H1 (cell line): ENCODE measurements at regions not wholly inside any gene's neighbourhood (a gene's known extent, or its start where the extent isn't known, plus 50 kb on each side); places are given as distances from the start of the nearest gene placed in this dataset.

Source experiments
- CTCF ChIA-PET: fragments of 300-600 bp; sonication (Branson Sonifier 250); formaldehyde crosslinking; loops from one replicate; lab custom pipeline; 2021; ENCODE audit not compliant: partially characterized antibody; lab: Charles Lee
- POLR2A ChIA-PET: fragments of 300-600 bp; sonication (Branson Sonifier 250); formaldehyde crosslinking; loops from one replicate; lab custom pipeline; 2021; ENCODE audit warnings: inconsistent platforms; ENCODE audit not compliant: partially characterized antibody; lab: Charles Lee
- DNase-seq, 2 experiments: peaks; one replicate each; pipeline versions ENCODE4 v3.0.0 to v3.0.0-alpha.2; 2010 to 2022; ENCODE audit warnings: low spot score in 2 of 2, low read depth in 1 of 2, mixed read lengths in 1 of 2
- FAIRE-seq: peaks from 2 replicates; lab custom pipeline; 2011; peaks lifted over from hg19 to GRCh38; lab: Jason Lieb, UNC
- H2AFZ ChIP-seq: 2 replicates; pipeline ENCODE4 v1.8.1; 2012; ENCODE audit warnings: low read length, inconsistent platforms
- H2AK5ac ChIP-seq: 2 replicates; pipeline ENCODE4 v1.6.1; 2013; ENCODE audit warnings: low read depth, low read length
- H2BK120ac ChIP-seq: replicated peaks from 2 replicates; pipeline ENCODE3; 2013; ENCODE audit warnings: low read depth, low read length, inconsistent platforms
- H2BK12ac ChIP-seq: 2 replicates; pipeline ENCODE4 v1.6.1; 2013; ENCODE audit warnings: low read depth, low read length
- H2BK15ac ChIP-seq: 2 replicates; pipeline ENCODE4 v1.6.1; 2013; ENCODE audit warnings: low read length
- H2BK20ac ChIP-seq: 2 replicates; pipeline ENCODE4 v1.6.1; 2013; ENCODE audit warnings: low read length
- H2BK5ac ChIP-seq: 2 replicates; pipeline ENCODE4 v1.6.1; 2013; ENCODE audit warnings: low read depth, low read length
- H3K14ac ChIP-seq: 2 replicates; pipeline ENCODE4 v1.6.1; 2013; ENCODE audit warnings: inconsistent platforms; ENCODE audit not compliant: insufficient read length
- H3K18ac ChIP-seq: 2 replicates; pipeline ENCODE4 v1.6.1; 2013; ENCODE audit warnings: low read length; ENCODE audit errors: extremely low read depth
- H3K23ac ChIP-seq: 2 replicates; pipeline ENCODE4 v1.6.1; 2013; ENCODE audit warnings: inconsistent platforms; ENCODE audit not compliant: insufficient read length
- H3K23me2 ChIP-seq: 2 replicates; pipeline ENCODE4 v1.6.1; 2013; ENCODE audit warnings: low read depth, low read length
- H3K27ac ChIP-seq: 2 replicates; pipeline ENCODE4 v1.6.1; 2011; ENCODE audit warnings: low read depth, low read length, inconsistent platforms
- H3K27me3 ChIP-seq, 4 experiments: replicated peaks in 1 of 4; 1 replicate in 1 of 4; 2 replicates in 3 of 4; pipeline versions ENCODE4 v1.6.1 to v1.8.1; 2011 to 2013; ENCODE audit warnings: low read length in 3 of 4, mild to moderate bottlenecking in 3 of 4, inconsistent platforms in 2 of 4, mixed read lengths in 2 of 4, moderate library complexity in 1 of 4; ENCODE audit not compliant: control insufficient read depth in 3 of 4, insufficient read depth in 3 of 4; ENCODE audit errors: extremely low read depth in 1 of 4
- H3K36me3 ChIP-seq, 4 experiments: 2 replicates each; pipeline versions ENCODE4 v1.6.1 to v1.8.1; 2011 to 2013; ENCODE audit warnings: mild to moderate bottlenecking in 4 of 4, low read length in 3 of 4, moderate library complexity in 2 of 4, control low read depth in 1 of 4, inconsistent platforms in 1 of 4; ENCODE audit not compliant: insufficient read depth in 4 of 4, control insufficient read depth in 2 of 4
- H3K4ac ChIP-seq: replicated peaks from 2 replicates; pipeline ENCODE3; 2013; ENCODE audit warnings: low read length, low read depth, mixed read lengths, inconsistent platforms; ENCODE audit not compliant: insufficient read length
- H3K4me1 ChIP-seq, 4 experiments: replicated peaks in 1 of 4; 1 replicate in 1 of 4; 2 replicates in 3 of 4; pipeline versions ENCODE4 v1.6.1 to v1.8.1; 2011 to 2013; ENCODE audit warnings: low read length in 3 of 4, inconsistent platforms in 2 of 4, mixed read lengths in 1 of 4; ENCODE audit not compliant: insufficient read depth in 4 of 4, control insufficient read depth in 3 of 4
- H3K4me2 ChIP-seq, 2 experiments: 2 replicates each; pipeline versions ENCODE4 v1.6.1 to v1.8.1; 2011 to 2013; ENCODE audit warnings: low read depth in 2 of 2, low read length in 2 of 2, control low read depth in 1 of 2, inconsistent platforms in 1 of 2, mild to moderate bottlenecking in 1 of 2; ENCODE audit not compliant: insufficient read depth in 1 of 2
- H3K4me3 ChIP-seq, 4 experiments: fragments of 200-600, 300-600 bp in 1 of 4; sonication (generic), shearing (Covaris generic), sonication (Bioruptor Twin) in 1 of 4; 2 replicates each; pipeline versions ENCODE4 v1.5.1 to v1.8.1; 2011 to 2016; ENCODE audit warnings: low read length in 4 of 4, low read depth in 3 of 4, control low read depth in 2 of 4, inconsistent platforms in 2 of 4, mild to moderate bottlenecking in 2 of 4, mixed read lengths in 1 of 4, moderate library complexity in 1 of 4; ENCODE audit not compliant: insufficient read depth in 2 of 4; ENCODE audit errors: extremely low read depth in 1 of 4
- H3K56ac ChIP-seq: replicated peaks from 2 replicates; pipeline ENCODE3; 2013; ENCODE audit warnings: low read depth, mild to moderate bottlenecking, mixed read lengths, low read length, inconsistent platforms; ENCODE audit not compliant: insufficient read length
- H3K79me1 ChIP-seq: 2 replicates; pipeline ENCODE4 v1.6.1; 2013; ENCODE audit warnings: low read depth, low read length, control low read depth
- H3K79me2 ChIP-seq, 2 experiments: 2 replicates each; pipeline versions ENCODE4 v1.6.1 to v1.8.1; 2012 to 2013; ENCODE audit warnings: low read length in 2 of 2, mild to moderate bottlenecking in 2 of 2, inconsistent platforms in 1 of 2; ENCODE audit not compliant: insufficient read depth in 2 of 2, control insufficient read depth in 1 of 2
- H3K9ac ChIP-seq, 4 experiments: replicated peaks in 1 of 4; 1 replicate in 1 of 4; 2 replicates in 3 of 4; pipeline versions ENCODE4 v1.6.1 to v1.8.1; 2011 to 2013; ENCODE audit warnings: low read depth in 3 of 4, low read length in 3 of 4, control low read depth in 2 of 4, mild to moderate bottlenecking in 2 of 4, moderate library complexity in 2 of 4, inconsistent platforms in 1 of 4; ENCODE audit errors: extremely low read depth in 1 of 4
- H3K9me3 ChIP-seq, 2 experiments: 2 replicates each; pipeline versions ENCODE4 v1.6.1 to v1.8.1; 2012 to 2013; ENCODE audit warnings: mild to moderate bottlenecking in 2 of 2, moderate library complexity in 2 of 2, control low read depth in 1 of 2, inconsistent platforms in 1 of 2, low read depth in 1 of 2, low read length in 1 of 2, mixed read lengths in 1 of 2; ENCODE audit not compliant: insufficient read depth in 2 of 2
- H4K20me1 ChIP-seq, 2 experiments: replicated peaks in 1 of 2; 2 replicates each; pipeline versions ENCODE3 to v1.8.1; 2011 to 2013; ENCODE audit warnings: inconsistent platforms in 2 of 2, low read length in 2 of 2, mild to moderate bottlenecking in 1 of 2; ENCODE audit not compliant: insufficient read depth in 2 of 2, control insufficient read depth in 1 of 2
- H4K5ac ChIP-seq: 2 replicates; pipeline ENCODE4 v1.6.1; 2013; ENCODE audit warnings: low read length, low read depth, mixed read lengths, inconsistent platforms; ENCODE audit not compliant: insufficient read length
- H4K8ac ChIP-seq: 2 replicates; pipeline ENCODE4 v1.8.0; 2013; ENCODE audit warnings: mild to moderate bottlenecking, moderate library complexity, low read length, inconsistent platforms; ENCODE audit not compliant: insufficient read depth; ENCODE audit errors: extremely low read depth
- H4K91ac ChIP-seq: replicated peaks from 2 replicates; pipeline ENCODE3; 2013; ENCODE audit warnings: low read length, mixed read lengths, inconsistent platforms; ENCODE audit not compliant: insufficient read length
- ATF2 ChIP-seq: IDR thresholded peaks from 2 replicates; pipeline ENCODE4 v1.6.1; 2012; ENCODE audit warnings: low read length, inconsistent platforms
- CBX8 ChIP-seq: fragments of 300-800, 300-1000 bp; sonication (generic); IDR thresholded peaks from 2 replicates; pipeline ENCODE4 v1.7.1; 2016; ENCODE audit warnings: low read depth, low read length, borderline replicate concordance
- NRF1 ChIP-seq: IDR thresholded peaks from 2 replicates; pipeline ENCODE4 v1.6.1; 2011; ENCODE audit warnings: mild to moderate bottlenecking, low read depth, low read length, improper control_type of control experiment
- PHF8 ChIP-seq: fragments of 200-600 bp; sonication (generic); conservative IDR thresholded peaks from 2 replicates; pipeline ENCODE4 v1.7.1; 2012; ENCODE audit warnings: low read depth, mild to moderate bottlenecking, inconsistent platforms, low read length, moderate library complexity
- TBP ChIP-seq: IDR thresholded peaks from 2 replicates; pipeline ENCODE4 v1.6.1; 2011; ENCODE audit warnings: low read depth, low read length, improper control_type of control experiment
- TEAD4 ChIP-seq: IDR thresholded peaks from 2 replicates; pipeline ENCODE4 v1.6.1; 2012; ENCODE audit warnings: low read depth, low read length, inconsistent platforms, mixed read lengths
- WGBS, 2 experiments: shearing (Covaris generic) in 1 of 2; methylation state at CpG; one replicate each; pipeline versions ENCODE4 v1.1.6 to v1.1.7; 2013 to 2015; ENCODE audit warnings: low lambda C conversion rate in 2 of 2, mixed read lengths in 2 of 2, inconsistent platforms in 1 of 2, low coverage in 1 of 2, missing lambda C conversion rate in 1 of 2; ENCODE audit not compliant: insufficient replicate concordance in 2 of 2, insufficient coverage in 1 of 2, insufficient read length in 1 of 2; ENCODE audit errors: extremely low coverage in 1 of 2, missing lambda C conversion rate in 1 of 2; 5-methylcytosine and 5-hydroxymethylcytosine counted together

GRCh38 chr5:56622141-56622540 is 193.2 kb upstream of the MAP3K1 start:
- ChIA-PET CTCF (interaction anchor here (0.7 kb wide), 1 partner anchor 215 kb away, joined by 3 read pairs; no protein-coding TSS in a partner anchor), POLR2A (no interaction called here)
- Histone ChIP-seq H3K9me3 (peaks cover 9 to 16% of the 10 kb centered on the region in 2 experiments), H3K27me3 (no peaks in the 10 kb centered on the region), H3K4me3 (no peak overlapping the region), H2AK5ac (no peak overlapping the region), H2BK20ac (no peak overlapping the region), H3K4me1 (no peaks in the 10 kb centered on the region), H4K5ac (no peak overlapping the region), H4K8ac (no peak overlapping the region), H3K23me2 (no peaks in the 10 kb centered on the region), H3K14ac (no peak overlapping the region), H3K9ac (no peak overlapping the region), H2BK5ac (no peak overlapping the region), H3K27ac (no peak overlapping the region), H2BK15ac (no peak overlapping the region), H3K18ac (no peak overlapping the region), H3K79me1 (no peaks in the 10 kb centered on the region), H2BK12ac (no peak overlapping the region), H2BK120ac (no peak overlapping the region), H3K4ac (no peak overlapping the region), H4K91ac (no peak overlapping the region), H3K23ac (no peak overlapping the region), H2AFZ (no peak overlapping the region), H3K56ac (no peak overlapping the region), H3K4me2 (no peak overlapping the region), H3K36me3 (no peaks in the 10 kb centered on the region), H3K79me2 (no peaks in the 10 kb centered on the region), H4K20me1 (no peaks in the 10 kb centered on the region)
- FAIRE-seq (no peak), DNase-seq (no peak)
- TF ChIP-seq NRF1 (no peak), CBX8 (no peak), ATF2 (no peak), TEAD4 (no peak), PHF8 (no peak), TBP (no peak)
- 93% methylated on average over 2 of the region's 2 CpGs; no CpG with 5 or more reads in 1 of the 2 experiments for WGBS, 2 experiments
